ENCODE measurements at regions not wholly inside any gene's neighbourhood (a gene's known extent, or its start where the extent isn't known, plus 50 kb on each side); places are given as distances from the start of the nearest gene placed in this dataset.

- TF ChIP-seq CTCF (IDR thresholded peaks at IDR 0.05): no peak
- no peak for TF ChIP-seq POLR2A (IDR thresholded peaks at IDR 0.05; ENCODE audit: low read length)
- TF ChIP-seq EHMT2 (IDR thresholded peaks at IDR 0.05; ENCODE audit: low read depth): no peak
- TF ChIP-seq CEBPB (IDR thresholded peaks at IDR 0.05): no peak
- no peak for TF ChIP-seq MAZ (IDR thresholded peaks at IDR 0.05; ENCODE audit: borderline replicate concordance, low read depth, low read length)
- no peak for TF ChIP-seq JUN (IDR thresholded peaks at IDR 0.05)
- no peak for TF ChIP-seq RAD21 (conservative IDR thresholded peaks at IDR 0.05 in 1 of 2, IDR thresholded peaks at IDR 0.05 in 1 of 2)
- no peak for TF ChIP-seq NR3C1 (IDR thresholded peaks at IDR 0.05)
- TF ChIP-seq RFX5 (IDR thresholded peaks at IDR 0.05): no peak
Observed at GRCh38 chr12:74166096-74166495, 371.5 kb upstream of the ATXN7L3B start.

Measured in A549 (cell line).